ENCODE measurements at regions not wholly inside any gene's neighbourhood (a gene's known extent, or its start where the extent isn't known, plus 50 kb on each side); places are given as distances from the start of the nearest gene placed in this dataset.
A peak's percentile ranks its signal among the peaks of the same experiment; 100 is the strongest.

DNA sequence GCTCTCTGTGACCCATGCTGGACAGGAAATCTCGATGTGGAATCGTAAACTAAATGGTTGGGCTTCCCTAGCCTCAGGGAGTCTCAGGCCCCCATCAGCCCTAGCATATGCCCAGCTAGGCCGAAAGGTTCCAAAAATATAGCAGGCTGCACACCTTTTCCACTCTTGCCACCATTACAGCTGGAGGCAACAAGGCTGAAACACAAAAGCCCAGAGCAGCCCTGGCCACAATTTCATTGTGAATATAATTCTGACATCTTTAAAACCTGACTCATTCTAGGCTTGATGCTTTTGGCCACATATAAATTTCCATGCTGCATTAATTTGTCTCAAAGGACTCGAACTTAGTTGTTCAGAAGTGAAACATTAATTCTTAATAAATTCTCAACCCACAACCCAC, 382.2 kb downstream of the GRIN2B start:
- DNase-seq: no peak
- Histone ChIP-seq H3K4me1 (ENCODE audit: control insufficient read depth, insufficient read depth, low read length) (no peaks in the 10 kb centered on the region), H3K9me3 (ENCODE audit: control insufficient read depth, low read depth, low read length) (no peaks in the 10 kb centered on the region), H3K4me3 (ENCODE audit: low read length) (no peak overlapping the region), H3K27me3 (ENCODE audit: control insufficient read depth, insufficient read depth, low read length) (no peaks in the 10 kb centered on the region), H3K27ac (ENCODE audit: low read length) (no peak overlapping the region), H3K36me3 (ENCODE audit: control insufficient read depth, insufficient read depth, low read length) (no peaks in the 10 kb centered on the region)
- no CpG with 5 or more reads among the region's 4 CpGs for WGBS (ENCODE audit: insufficient coverage, low lambda C conversion rate)

DNA sequence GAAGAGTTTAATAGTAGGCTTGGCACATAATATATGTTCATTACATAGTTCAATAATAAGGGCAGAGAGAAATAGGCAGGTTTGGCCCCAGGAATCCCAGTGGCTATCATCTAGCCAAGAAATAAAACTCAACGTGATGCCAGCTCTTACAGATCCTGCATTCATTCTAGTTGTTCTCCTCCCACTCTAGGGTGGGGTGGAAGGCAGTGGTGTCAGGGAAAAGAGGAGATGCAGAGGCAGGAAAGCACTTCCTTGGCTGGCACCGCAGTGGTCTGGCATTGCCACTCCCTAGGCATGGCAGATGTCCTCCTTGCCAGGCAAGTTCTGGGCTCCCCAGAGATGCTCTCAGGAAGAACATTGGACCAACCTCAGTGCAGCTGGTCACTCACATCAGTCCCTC, 383.6 kb downstream of the GRIN2B start:
- WGBS (ENCODE audit: insufficient coverage, low lambda C conversion rate): 80% methylated on average over 1 of the region's 2 CpGs
- H3K4me3 ChIP-seq (ENCODE audit: low read length): no peak overlapping the region

DNA sequence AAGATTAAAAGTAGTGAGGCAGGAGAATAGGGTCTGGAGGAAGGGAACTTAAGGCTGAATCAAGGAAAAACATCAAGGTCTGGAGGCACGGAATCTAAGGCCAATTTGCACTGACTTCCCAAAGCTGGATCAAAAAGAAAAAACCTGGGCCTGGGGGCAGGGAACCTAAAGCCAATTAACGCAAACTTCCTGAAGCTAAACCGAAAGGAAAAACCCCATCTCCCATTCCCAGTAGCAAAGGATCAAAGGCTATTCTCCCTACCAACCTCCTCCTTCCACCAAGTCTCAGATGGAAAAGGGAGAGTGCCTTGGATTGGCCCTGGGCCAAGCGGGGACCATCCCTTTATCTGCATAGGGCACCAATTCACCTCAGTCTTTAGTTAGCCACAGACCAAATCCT, 384.2 kb downstream of the GRIN2B start:
- H3K27me3 ChIP-seq (ENCODE audit: control insufficient read depth, insufficient read depth, low read length): no peaks in the 10 kb centered on the region
- WGBS (ENCODE audit: insufficient coverage, low lambda C conversion rate): no CpG with 5 or more reads among the region's 4 CpGs

More for the DNA sequence above, 383.6 kb downstream of the GRIN2B start:
- Histone ChIP-seq H3K27ac (ENCODE audit: low read length) (no peak overlapping the region), H3K36me3 (ENCODE audit: control insufficient read depth, insufficient read depth, low read length) (no peaks in the 10 kb centered on the region), H3K9me3 (ENCODE audit: control insufficient read depth, low read depth, low read length) (no peaks in the 10 kb centered on the region), H3K27me3 (ENCODE audit: control insufficient read depth, insufficient read depth, low read length) (no peaks in the 10 kb centered on the region), H3K4me1 (ENCODE audit: control insufficient read depth, insufficient read depth, low read length) (no peaks in the 10 kb centered on the region)
- no peak for DNase-seq

DNA sequence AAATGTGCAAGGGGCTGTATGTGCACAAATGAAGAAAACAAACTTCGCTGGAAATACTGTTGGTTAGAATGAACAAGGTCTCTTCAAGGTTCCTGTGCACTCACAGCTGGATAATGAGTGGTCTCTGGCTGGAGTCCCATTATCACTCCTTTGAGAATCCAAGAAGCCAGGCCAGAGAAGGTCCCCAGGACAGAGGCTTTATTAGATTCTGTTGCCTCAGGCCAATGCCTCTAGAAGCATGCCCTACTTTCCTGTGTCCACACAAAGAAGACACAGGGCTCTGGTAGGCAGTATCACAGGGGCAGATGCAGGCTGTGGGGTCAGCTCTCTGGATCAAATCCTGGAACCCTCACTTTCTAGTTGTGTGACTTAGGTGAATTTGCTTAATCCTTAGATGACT, 384.7 kb downstream of the GRIN2B start:
- no peak for DNase-seq
- H3K36me3 ChIP-seq (ENCODE audit: control insufficient read depth, insufficient read depth, low read length): no peaks in the 10 kb centered on the region
- no peak overlapping the region for H3K27ac ChIP-seq (ENCODE audit: low read length)
- H3K4me1 ChIP-seq (ENCODE audit: control insufficient read depth, insufficient read depth, low read length): no peaks in the 10 kb centered on the region
- H3K4me3 ChIP-seq (ENCODE audit: low read length): no peak overlapping the region
- no CpG with 5 or more reads among the region's 1 CpG for WGBS (ENCODE audit: insufficient coverage, low lambda C conversion rate)
- H3K27me3 ChIP-seq (ENCODE audit: control insufficient read depth, insufficient read depth, low read length): no peaks in the 10 kb centered on the region
- H3K9me3 ChIP-seq (ENCODE audit: control insufficient read depth, low read depth, low read length): no peaks in the 10 kb centered on the region

More for the DNA sequence above, 384.2 kb downstream of the GRIN2B start:
- no peak overlapping the region for H3K27ac ChIP-seq (ENCODE audit: low read length)
- H3K4me3 ChIP-seq (ENCODE audit: low read length): no peak overlapping the region
- no peaks in the 10 kb centered on the region for H3K9me3 ChIP-seq (ENCODE audit: control insufficient read depth, low read depth, low read length)
- no peaks in the 10 kb centered on the region for H3K4me1 ChIP-seq (ENCODE audit: control insufficient read depth, insufficient read depth, low read length)
- DNase-seq: peak in 1 of 2 donors; percentile 8
- H3K36me3 ChIP-seq (ENCODE audit: control insufficient read depth, insufficient read depth, low read length): no peaks in the 10 kb centered on the region

DNA sequence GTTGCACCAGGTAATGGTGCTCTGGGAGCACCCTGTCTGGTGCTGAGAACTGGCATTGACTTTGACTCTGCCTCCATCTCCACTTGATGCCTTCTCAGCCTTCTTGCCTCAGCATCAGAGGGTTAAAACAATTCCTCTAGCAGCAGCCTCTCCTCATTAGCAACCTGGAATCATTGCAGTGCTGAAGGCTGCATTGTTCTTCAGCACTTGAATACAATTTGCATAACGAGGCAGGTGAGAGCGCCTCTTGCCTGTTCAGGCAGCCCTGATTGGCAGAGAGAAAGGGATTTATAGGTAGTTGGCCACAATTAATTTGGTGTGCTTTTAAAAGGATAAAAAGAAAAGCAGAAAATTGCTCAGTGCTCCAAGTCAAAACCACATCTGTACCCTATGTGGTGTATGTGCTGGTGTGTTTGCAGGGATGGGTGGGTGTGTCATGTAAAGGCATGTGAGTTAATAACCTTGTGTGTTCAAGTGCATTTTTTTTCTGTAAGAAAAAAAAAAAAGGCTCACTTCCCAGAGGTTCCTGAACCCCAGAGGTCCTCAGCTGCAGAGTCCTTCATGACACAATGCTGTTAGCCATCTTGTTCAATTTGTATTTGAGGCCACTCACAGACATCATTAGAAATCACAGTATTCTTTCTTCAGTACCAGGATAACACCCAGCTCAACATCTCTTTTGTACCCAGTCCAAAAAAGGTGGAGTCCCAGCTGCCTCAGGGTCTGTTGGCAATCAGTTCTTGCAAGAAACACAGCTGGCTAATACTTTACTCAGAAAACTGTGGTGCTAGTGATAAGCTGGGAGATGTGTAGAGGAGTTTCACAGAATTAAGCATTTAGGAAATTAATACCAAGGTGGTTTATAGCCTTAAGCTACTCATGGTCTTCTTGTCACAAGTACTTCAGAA, 385.6 kb downstream of the GRIN2B start:
- no peaks in the 10 kb centered on the region for H3K4me1 ChIP-seq (ENCODE audit: control insufficient read depth, insufficient read depth, low read length)
- no peaks in the 10 kb centered on the region for H3K27me3 ChIP-seq (ENCODE audit: control insufficient read depth, insufficient read depth, low read length)
- no peak overlapping the region for H3K4me3 ChIP-seq (ENCODE audit: low read length)
- no peak overlapping the region for H3K27ac ChIP-seq (ENCODE audit: low read length)
- no peaks in the 10 kb centered on the region for H3K9me3 ChIP-seq (ENCODE audit: control insufficient read depth, low read depth, low read length)
- no peaks in the 10 kb centered on the region for H3K36me3 ChIP-seq (ENCODE audit: control insufficient read depth, insufficient read depth, low read length)
- no CpG with 5 or more reads among the region's 2 CpGs for WGBS (ENCODE audit: insufficient coverage, low lambda C conversion rate)
- DNase-seq: no peak

DNA sequence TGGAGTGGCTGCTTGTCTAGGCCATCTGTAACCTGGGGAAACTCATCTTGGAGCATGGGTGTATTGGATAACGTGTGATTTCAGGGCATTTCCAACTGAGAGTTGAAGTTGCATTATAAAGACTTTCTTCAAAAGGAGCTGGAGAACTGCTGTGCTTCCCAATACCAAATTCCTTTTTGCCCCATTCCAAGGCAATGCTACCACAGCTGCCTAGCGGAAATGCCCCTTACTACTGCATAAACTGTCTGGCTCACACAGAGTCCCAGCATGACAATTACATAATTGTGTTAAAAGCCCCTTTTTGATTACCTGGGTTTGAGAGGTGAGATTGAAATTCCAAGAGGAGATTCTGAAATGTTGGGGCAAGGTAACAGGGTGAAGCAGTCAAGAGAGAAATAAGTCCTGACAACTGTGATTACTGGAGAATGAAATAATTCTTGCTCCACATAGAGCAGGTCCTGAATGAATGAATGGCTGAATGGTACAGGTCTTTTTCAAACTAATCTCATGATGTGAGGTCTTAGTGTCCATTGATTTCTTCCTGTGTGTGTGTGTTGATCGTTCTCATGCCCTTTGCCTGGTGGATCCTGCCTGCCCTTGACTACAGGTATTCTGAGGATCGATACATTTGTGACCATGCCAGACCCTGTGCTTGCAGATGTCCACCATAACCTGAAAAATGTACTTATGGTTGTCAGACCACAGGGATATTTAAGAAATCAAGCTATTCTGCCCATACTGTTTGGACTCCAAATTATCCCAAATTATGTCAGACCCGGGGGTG, 386.5 kb downstream of the GRIN2B start:
- no peak overlapping the region for H3K27ac ChIP-seq (ENCODE audit: low read length)
- H3K27me3 ChIP-seq (ENCODE audit: control insufficient read depth, insufficient read depth, low read length): no peaks in the 10 kb centered on the region
- H3K36me3 ChIP-seq (ENCODE audit: control insufficient read depth, insufficient read depth, low read length): no peaks in the 10 kb centered on the region
- WGBS (ENCODE audit: insufficient coverage, low lambda C conversion rate): no CpG with 5 or more reads among the region's 5 CpGs
- no peaks in the 10 kb centered on the region for H3K4me1 ChIP-seq (ENCODE audit: control insufficient read depth, insufficient read depth, low read length)
- DNase-seq: no peak
- H3K9me3 ChIP-seq (ENCODE audit: control insufficient read depth, low read depth, low read length): no peaks in the 10 kb centered on the region
- no peak overlapping the region for H3K4me3 ChIP-seq (ENCODE audit: low read length)

DNA sequence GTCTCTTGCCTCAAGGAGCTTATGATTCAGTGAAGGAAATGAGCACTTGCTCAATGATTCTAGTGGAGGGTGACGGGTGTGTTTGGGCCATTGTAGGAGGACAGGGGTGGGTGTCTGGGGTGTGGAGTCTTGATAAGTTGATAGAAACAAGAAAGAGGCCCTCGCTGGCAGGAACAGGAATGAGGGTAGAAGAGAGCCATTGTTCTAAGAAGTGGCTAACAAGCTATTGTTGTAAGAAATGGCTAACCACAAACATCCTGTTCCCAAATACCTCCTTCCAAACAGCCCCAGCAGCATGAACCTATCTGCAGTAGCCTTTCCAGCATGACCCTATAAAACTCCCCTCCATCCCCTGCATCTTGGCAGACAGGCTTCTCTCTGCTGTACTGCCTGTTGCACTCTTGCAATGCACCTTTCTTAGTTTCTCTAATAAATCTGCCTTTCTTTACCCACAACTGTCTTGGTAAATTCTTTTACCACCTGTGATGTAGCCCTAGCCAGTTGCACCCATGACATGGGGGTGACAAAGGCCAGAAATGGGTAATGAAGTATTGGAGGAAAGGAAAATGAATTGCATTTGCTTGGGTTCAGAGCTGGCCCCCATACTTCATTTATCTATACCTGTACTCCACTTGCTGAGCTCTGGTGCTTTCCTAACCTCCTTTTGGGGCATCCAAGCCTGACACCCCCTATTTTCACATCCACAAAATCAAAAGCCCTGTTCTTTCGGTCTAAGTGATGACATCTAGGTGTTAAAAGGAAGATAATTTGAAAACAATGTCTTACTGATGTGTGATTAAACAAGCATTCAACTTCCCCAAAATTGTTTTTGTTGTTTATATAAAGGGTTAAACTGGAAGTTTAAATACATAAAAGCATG, 389.1 kb downstream of the GRIN2B start:
- Histone ChIP-seq H3K36me3 (ENCODE audit: control insufficient read depth, insufficient read depth, low read length) (no peaks in the 10 kb centered on the region), H3K9me3 (ENCODE audit: control insufficient read depth, low read depth, low read length) (no peaks in the 10 kb centered on the region), H3K4me3 (ENCODE audit: low read length) (no peak overlapping the region), H3K27ac (ENCODE audit: low read length) (no peak overlapping the region), H3K4me1 (ENCODE audit: control insufficient read depth, insufficient read depth, low read length) (no peaks in the 10 kb centered on the region), H3K27me3 (ENCODE audit: control insufficient read depth, insufficient read depth, low read length) (no peaks in the 10 kb centered on the region)
- no peak for DNase-seq
- no CpG with 5 or more reads among the region's 3 CpGs for WGBS (ENCODE audit: insufficient coverage, low lambda C conversion rate)

DNA sequence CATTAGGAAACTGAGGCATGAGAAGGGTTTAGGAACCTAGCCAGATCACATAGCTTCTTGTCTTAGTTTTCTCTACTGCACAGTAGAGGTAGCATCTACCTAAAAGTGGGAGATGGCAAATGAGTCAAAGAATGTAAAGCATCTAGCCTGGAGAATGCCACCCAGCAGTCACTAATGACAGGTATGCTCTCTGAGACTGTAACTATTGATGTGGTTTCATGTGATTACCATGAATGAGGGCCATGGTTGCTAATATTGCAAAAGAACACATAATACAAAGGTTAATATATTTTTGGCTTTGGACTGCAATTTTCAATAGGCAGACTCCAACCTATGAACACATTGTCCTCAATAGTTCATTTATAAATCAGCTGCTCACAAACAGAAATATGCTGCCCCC, 389.9 kb downstream of the GRIN2B start:
- Histone ChIP-seq H3K27ac (ENCODE audit: low read length) (no peak overlapping the region), H3K4me1 (ENCODE audit: control insufficient read depth, insufficient read depth, low read length) (no peaks in the 10 kb centered on the region), H3K4me3 (ENCODE audit: low read length) (no peak overlapping the region), H3K9me3 (ENCODE audit: control insufficient read depth, low read depth, low read length) (no peaks in the 10 kb centered on the region), H3K27me3 (ENCODE audit: control insufficient read depth, insufficient read depth, low read length) (no peaks in the 10 kb centered on the region), H3K36me3 (ENCODE audit: control insufficient read depth, insufficient read depth, low read length) (no peaks in the 10 kb centered on the region)
- no peak for DNase-seq

DNA sequence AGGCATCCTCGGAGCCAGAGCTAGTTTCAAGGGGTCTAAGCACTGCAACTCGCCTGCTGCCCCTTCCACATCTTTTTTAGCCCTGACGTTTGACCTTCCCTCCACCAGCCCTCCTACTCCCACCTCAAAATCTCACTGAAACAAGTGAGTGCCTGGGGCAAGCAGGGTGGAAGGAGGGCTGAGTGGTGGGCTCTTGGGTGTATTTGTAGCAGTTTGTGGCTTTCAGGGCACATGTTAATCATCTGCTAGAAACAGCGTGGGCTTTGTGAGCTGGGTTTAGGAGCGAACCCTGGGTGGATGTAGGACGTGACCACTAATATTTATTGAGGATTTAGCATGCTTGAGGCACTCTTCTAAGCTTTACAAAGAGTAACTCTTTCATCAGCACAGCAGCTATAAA, 390.3 kb downstream of the GRIN2B start:
- no CpG with 5 or more reads among the region's 6 CpGs for WGBS (ENCODE audit: insufficient coverage, low lambda C conversion rate)
- H3K27me3 ChIP-seq (ENCODE audit: control insufficient read depth, insufficient read depth, low read length): no peaks in the 10 kb centered on the region
- H3K27ac ChIP-seq (ENCODE audit: low read length): no peak overlapping the region
- H3K36me3 ChIP-seq (ENCODE audit: control insufficient read depth, insufficient read depth, low read length): no peaks in the 10 kb centered on the region
- H3K4me3 ChIP-seq (ENCODE audit: low read length): no peak overlapping the region
- no peaks in the 10 kb centered on the region for H3K9me3 ChIP-seq (ENCODE audit: control insufficient read depth, low read depth, low read length)
- no peak for DNase-seq
- H3K4me1 ChIP-seq (ENCODE audit: control insufficient read depth, insufficient read depth, low read length): no peaks in the 10 kb centered on the region

DNA sequence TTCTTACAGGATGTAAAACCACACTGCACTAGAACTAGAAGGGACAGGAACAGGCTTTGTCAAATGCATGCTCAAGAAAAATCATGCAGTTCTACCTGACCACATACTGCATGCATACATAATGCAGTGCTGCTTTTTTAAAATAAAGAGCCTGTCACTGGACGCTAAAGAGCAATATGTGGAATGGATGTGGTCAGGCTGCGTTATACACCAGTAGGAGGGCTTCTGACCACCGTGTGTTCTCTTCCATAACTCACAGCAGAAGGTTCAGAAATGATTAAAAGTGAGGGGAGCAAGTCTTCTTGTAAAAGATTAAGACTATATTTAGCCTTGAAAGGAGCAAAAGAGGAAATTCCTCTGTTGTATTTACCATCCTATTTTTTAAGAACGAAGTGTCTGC, 392.0 kb downstream of the EMP1 start:
- Histone ChIP-seq H3K36me3 (ENCODE audit: control insufficient read depth, insufficient read depth, low read length) (no peaks in the 10 kb centered on the region), H3K27ac (ENCODE audit: low read length) (no peak overlapping the region), H3K4me1 (ENCODE audit: control insufficient read depth, insufficient read depth, low read length) (no peaks in the 10 kb centered on the region), H3K27me3 (ENCODE audit: control insufficient read depth, insufficient read depth, low read length) (no peaks in the 10 kb centered on the region), H3K9me3 (ENCODE audit: control insufficient read depth, low read depth, low read length) (no peaks in the 10 kb centered on the region), H3K4me3 (ENCODE audit: low read length) (no peak overlapping the region)
- no peak for DNase-seq
- WGBS (ENCODE audit: insufficient coverage, low lambda C conversion rate): no CpG with 5 or more reads among the region's 4 CpGs

Measured in large intestine (tissue), 3 donors.